BJ (cell line): ENCODE measurements at regions not wholly inside any gene's neighbourhood (a gene's known extent, or its start where the extent isn't known, plus 50 kb on each side); places are given as distances from the start of the nearest gene placed in this dataset.

Experiments used
- CTCF ChIA-PET: fragments of 350-600 bp; formaldehyde crosslinking; extraction: SDS; loops from one replicate; lab custom pipeline; 2021; ENCODE audit warnings: antibody characterized with exemption, inconsistent platforms; lab: Yijun Ruan, JAX
- POLR2A ChIA-PET: fragments of 300-600 bp; sonication (Branson Sonifier 250); formaldehyde crosslinking; extraction: SDS; loops from one replicate; lab custom pipeline; 2021; ENCODE audit warnings: antibody characterized with exemption; lab: Charles Lee
- DNase-seq: peaks from one replicate; pipeline ENCODE4 v3.0.0-alpha.2; 2011; ENCODE audit warnings: low read depth
- H3K27me3 ChIP-seq: 2 replicates; pipeline ENCODE4 v1.6.0; 2011; ENCODE audit warnings: low read length; ENCODE audit not compliant: control insufficient read depth, insufficient read depth
- H3K36me3 ChIP-seq: 2 replicates; pipeline ENCODE4 v1.5.1; 2011; ENCODE audit warnings: low read length; ENCODE audit not compliant: control insufficient read depth, insufficient read depth
- H3K4me3 ChIP-seq: 2 replicates; pipeline ENCODE4 v1.5.1; 2011; ENCODE audit warnings: low read depth, mild to moderate bottlenecking, control low read depth, low read length
- TF ChIP-seq, protein P1 (sequence below): IDR thresholded peaks from 2 replicates; pipeline ENCODE4 v1.5.1; 2011; ENCODE audit warnings: low read depth, mild to moderate bottlenecking, control low read depth, inconsistent platforms, low read length, moderate library complexity; ENCODE audit not compliant: insufficient read depth

- Histone ChIP-seq H3K27me3 (no peaks in the 10 kb centered on the region), H3K36me3 (no peaks in the 10 kb centered on the region), H3K4me3 (0 out of 2 replicates have a peak overlapping the region, but pooled peaks have one; percentile 3)
- DNase-seq, result peak; percentile 55
- POLR2A ChIA-PET, result no interaction called here
- TF ChIP-seq, protein P1, sequence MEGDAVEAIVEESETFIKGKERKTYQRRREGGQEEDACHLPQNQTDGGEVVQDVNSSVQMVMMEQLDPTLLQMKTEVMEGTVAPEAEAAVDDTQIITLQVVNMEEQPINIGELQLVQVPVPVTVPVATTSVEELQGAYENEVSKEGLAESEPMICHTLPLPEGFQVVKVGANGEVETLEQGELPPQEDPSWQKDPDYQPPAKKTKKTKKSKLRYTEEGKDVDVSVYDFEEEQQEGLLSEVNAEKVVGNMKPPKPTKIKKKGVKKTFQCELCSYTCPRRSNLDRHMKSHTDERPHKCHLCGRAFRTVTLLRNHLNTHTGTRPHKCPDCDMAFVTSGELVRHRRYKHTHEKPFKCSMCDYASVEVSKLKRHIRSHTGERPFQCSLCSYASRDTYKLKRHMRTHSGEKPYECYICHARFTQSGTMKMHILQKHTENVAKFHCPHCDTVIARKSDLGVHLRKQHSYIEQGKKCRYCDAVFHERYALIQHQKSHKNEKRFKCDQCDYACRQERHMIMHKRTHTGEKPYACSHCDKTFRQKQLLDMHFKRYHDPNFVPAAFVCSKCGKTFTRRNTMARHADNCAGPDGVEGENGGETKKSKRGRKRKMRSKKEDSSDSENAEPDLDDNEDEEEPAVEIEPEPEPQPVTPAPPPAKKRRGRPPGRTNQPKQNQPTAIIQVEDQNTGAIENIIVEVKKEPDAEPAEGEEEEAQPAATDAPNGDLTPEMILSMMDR, result no peak
- CTCF ChIA-PET, result no interaction called here
Observed at GRCh38 chr4:19689511-19689910, 562.2 kb upstream of the SLIT2 start.

GRCh38 chr4:19686456-19686855 is 565.2 kb upstream of the SLIT2 start:
- ChIA-PET CTCF (interaction anchor here (0.7 kb wide), 1 partner anchor 11 kb away, joined by 3 read pairs; no protein-coding TSS in a partner anchor), POLR2A (no interaction called here)
- TF ChIP-seq, protein P1, result no peak
- no peaks in the 10 kb centered on the region for H3K27me3 ChIP-seq
- H3K36me3 ChIP-seq, result no peaks in the 10 kb centered on the region
- no peak for DNase-seq
- no peak overlapping the region for H3K4me3 ChIP-seq

GRCh38 chr4:19684084-19684483 is 567.6 kb upstream of the SLIT2 start:
- Histone ChIP-seq H3K27me3 (no peaks in the 10 kb centered on the region), H3K4me3 (no peak overlapping the region), H3K36me3 (no peaks in the 10 kb centered on the region)
- POLR2A ChIA-PET, result no interaction called here
- DNase-seq, result no peak
- TF ChIP-seq, protein P1, result no peak
- CTCF ChIA-PET, result interaction anchor here (0.7 to 1.0 kb wide), 2 partner anchors 9 to 11 kb away, joined by 3 read pairs; no protein-coding TSS in a partner anchor

- no peak overlapping the region for H3K4me3 ChIP-seq
- no peaks in the 10 kb centered on the region for H3K27me3 ChIP-seq
- no peak for DNase-seq
- ChIA-PET POLR2A (no interaction called here), CTCF (interaction anchor here (0.7 kb wide), 2 partner anchors 11 to 12 kb away, joined by 3 read pairs; no protein-coding TSS in a partner anchor)
- no peaks in the 10 kb centered on the region for H3K36me3 ChIP-seq
- TF ChIP-seq, protein P1, result no peak
Observed at GRCh38 chr4:19683426-19683825, 568.3 kb upstream of the SLIT2 start.

- DNase-seq, result no peak
- H3K4me3 ChIP-seq, result no peak overlapping the region
- TF ChIP-seq, protein P1, result no peak
- ChIA-PET POLR2A (no interaction called here), CTCF (no interaction called here)
- H3K27me3 ChIP-seq, result no peaks in the 10 kb centered on the region
- H3K36me3 ChIP-seq, result no peaks in the 10 kb centered on the region
Observed at GRCh38 chr4:19677211-19677610, 574.5 kb upstream of the SLIT2 start.
